GM12878 (cell line): ENCODE measurements at regions not wholly inside any gene's neighbourhood (a gene's known extent, or its start where the extent isn't known, plus 50 kb on each side); places are given as distances from the start of the nearest gene placed in this dataset.

Source experiments
- ATAC-seq: fragments of 200-7000 bp; cut with Tn5 transposase; 3 replicates; pipeline ENCODE4 v1.9.1; 2020; ENCODE audit warnings: mild to moderate bottlenecking, moderate library complexity
- BruUV-seq: library from RNA; stranded (reverse); fragments of 400-500 nt; replicated peaks from 2 replicates; lab custom pipeline; 2021; lab: Mats Ljungman, UMichigan
- CTCF ChIA-PET: fragments of 300-600 bp; sonication (Branson Sonifier 250); formaldehyde crosslinking; extraction: SDS; loops from one replicate; lab custom pipeline; 2021; ENCODE audit warnings: inconsistent platforms; lab: Yijun Ruan, JAX
- POLR2A ChIA-PET: fragments of 350-600 bp; formaldehyde crosslinking; extraction: SDS; loops from one replicate; lab custom pipeline; 2021; ENCODE audit warnings: inconsistent platforms; lab: Charles Lee
- RAD21 ChIA-PET: fragments of 300-600 bp; sonication (Branson Sonifier 250); formaldehyde crosslinking; loops from one replicate; lab custom pipeline; 2023; ENCODE audit warnings: antibody characterized with exemption; ENCODE audit not compliant: unreplicated experiment; lab: Charles Lee
- SMC1A ChIA-PET: fragments of 300-600 bp; sonication (Branson Sonifier 250); formaldehyde crosslinking; loops from one replicate; lab custom pipeline; 2023; ENCODE audit not compliant: unreplicated experiment, uncharacterized antibody; lab: Charles Lee
- DNase-seq: peaks from one replicate; pipeline ENCODE4 v3.0.0-alpha.2; 2011; ENCODE audit warnings: low read depth, low spot score
- FAIRE-seq: peaks from 3 replicates; lab custom pipeline; 2011; peaks lifted over from hg19 to GRCh38; lab: Jason Lieb, UNC
- H2AFZ ChIP-seq: 2 replicates; pipeline ENCODE4 v1.6.0; 2011; ENCODE audit warnings: low read depth, low read length, control low read depth; ENCODE audit not compliant: control insufficient read depth
- H3K27ac ChIP-seq: 2 replicates; pipeline ENCODE4 v1.5.1; 2011; ENCODE audit warnings: control low read depth; ENCODE audit not compliant: control insufficient read depth, insufficient read depth
- H3K27me3 ChIP-seq, 2 experiments: replicated peaks in 1 of 2; 2 replicates each; pipeline versions ENCODE4 v1.6.0 to v1.6.1; 2011; ENCODE audit warnings: low read length in 1 of 2; ENCODE audit not compliant: control insufficient read depth in 2 of 2, insufficient read depth in 2 of 2
- H3K36me3 ChIP-seq, 2 experiments: 2 replicates each; pipeline ENCODE4 v1.5.1; 2011; ENCODE audit warnings: low read length in 1 of 2; ENCODE audit not compliant: control insufficient read depth in 2 of 2, insufficient read depth in 2 of 2
- H3K4me1 ChIP-seq: 2 replicates; pipeline ENCODE4 v1.6.1; 2011; ENCODE audit warnings: mild to moderate bottlenecking, low read length, moderate library complexity, mixed read lengths; ENCODE audit not compliant: control insufficient read depth, insufficient read depth
- H3K4me2 ChIP-seq: 2 replicates; pipeline ENCODE4 v1.6.0; 2011; ENCODE audit warnings: control low read depth; ENCODE audit not compliant: control insufficient read depth, insufficient read depth
- H3K4me3 ChIP-seq: fragments of 200-600 bp; sonication (generic); 2 replicates; pipeline ENCODE4 v1.5.1; 2016
- H3K79me2 ChIP-seq: 2 replicates; pipeline ENCODE4 v1.6.0; 2011; ENCODE audit warnings: low read length; ENCODE audit not compliant: control insufficient read depth, insufficient read depth
- H3K9ac ChIP-seq: 2 replicates; pipeline ENCODE4 v1.8.0; 2011; ENCODE audit warnings: low read length, control low read depth, mixed read lengths; ENCODE audit not compliant: control insufficient read depth, insufficient read depth
- H3K9me3 ChIP-seq: replicated peaks from 3 replicates; pipeline ENCODE4 v1.5.1; 2011; ENCODE audit warnings: mild to moderate bottlenecking, low read length; ENCODE audit not compliant: control insufficient read depth, insufficient read depth
- H4K20me1 ChIP-seq: 2 replicates; pipeline ENCODE4 v1.6.0; 2011; ENCODE audit not compliant: control insufficient read depth, insufficient read depth
- E4F1 ChIP-seq: fragments of 450-650 bp; IDR thresholded peaks from 2 replicates; pipeline ENCODE4 v1.6.1; 2018; ENCODE audit warnings: borderline replicate concordance, mild to moderate bottlenecking; ENCODE audit not compliant: partially characterized antibody
- HDAC2 ChIP-seq: fragments of 200-600 bp; sonication (generic); IDR thresholded peaks from 2 replicates; pipeline ENCODE4 v1.6.1; 2017
- HDAC6 ChIP-seq: fragments of 200-600 bp; sonication (generic); IDR thresholded peaks from one replicate; pipeline ENCODE4 v1.8.0; 2017; ENCODE audit warnings: antibody characterized with exemption; ENCODE audit not compliant: unreplicated experiment
- IRF4 ChIP-seq: IDR thresholded peaks from 2 replicates; pipeline ENCODE4 v1.6.1; 2011; ENCODE audit warnings: low read depth, low read length
- KDM1A ChIP-seq: fragments of 200-600 bp; sonication (generic); IDR thresholded peaks from 2 replicates; pipeline ENCODE4 v1.6.1; 2016; ENCODE audit warnings: borderline replicate concordance
- MLLT1 ChIP-seq: fragments of 450-650 bp; IDR thresholded peaks from 2 replicates; pipeline ENCODE4 v1.6.1; 2016; ENCODE audit warnings: mild to moderate bottlenecking
- MXI1 ChIP-seq: fragments of 150-350 bp; IDR thresholded peaks from 2 replicates; pipeline ENCODE4 v1.6.1; 2011; ENCODE audit warnings: low read depth, mild to moderate bottlenecking, inconsistent platforms, low read length, improper control_type of control experiment
- NFYB ChIP-seq: IDR thresholded peaks from 2 replicates; pipeline ENCODE4 v1.6.1; 2011; ENCODE audit warnings: low read depth, mild to moderate bottlenecking, low read length, improper control_type of control experiment, moderate library complexity; ENCODE audit not compliant: insufficient read depth
- SKIL ChIP-seq: fragments of 450-650 bp; IDR thresholded peaks from 2 replicates; pipeline ENCODE4 v1.6.1; 2017; ENCODE audit warnings: mild to moderate bottlenecking, low read depth, inconsistent platforms; ENCODE audit not compliant: poor library complexity, severe bottlenecking
- SMC3 ChIP-seq: IDR thresholded peaks from 2 replicates; pipeline ENCODE4 v1.6.1; 2011; ENCODE audit warnings: low read length, improper control_type of control experiment, borderline replicate concordance
- SREBF1 ChIP-seq: IDR thresholded peaks from 2 replicates; pipeline ENCODE4 v1.6.1; 2012; ENCODE audit warnings: mild to moderate bottlenecking, low read length
- SUPT20H ChIP-seq: IDR thresholded peaks from 2 replicates; pipeline ENCODE4 v1.6.1; 2011; ENCODE audit warnings: low read depth, mild to moderate bottlenecking, low read length, moderate library complexity, borderline replicate concordance; ENCODE audit not compliant: control insufficient read depth
- TAF1 ChIP-seq: IDR thresholded peaks from 2 replicates; pipeline ENCODE4 v1.6.1; 2011; ENCODE audit warnings: mild to moderate bottlenecking, low read depth, low read length, borderline replicate concordance
- TARDBP ChIP-seq: IDR thresholded peaks from 2 replicates; pipeline ENCODE4 v1.6.1; 2016; ENCODE audit warnings: borderline replicate concordance
- TCF12 ChIP-seq: IDR thresholded peaks from 2 replicates; pipeline ENCODE4 v1.6.1; 2011; ENCODE audit warnings: low read depth, mild to moderate bottlenecking, low read length
- USF1 ChIP-seq: IDR thresholded peaks from 2 replicates; pipeline ENCODE4 v1.6.1; 2011; ENCODE audit warnings: borderline replicate concordance, low read depth, mild to moderate bottlenecking, moderate library complexity, mixed read lengths, low read length; ENCODE audit not compliant: insufficient read depth; ENCODE audit errors: extremely low read length
- ZNF384 ChIP-seq: IDR thresholded peaks from 2 replicates; pipeline ENCODE4 v1.6.1; 2012; ENCODE audit warnings: low read depth, mild to moderate bottlenecking, low read length, improper control_type of control experiment, borderline replicate concordance
- ZZZ3 ChIP-seq: IDR thresholded peaks from 2 replicates; pipeline ENCODE4 v1.6.1; 2011; ENCODE audit warnings: low read depth; ENCODE audit not compliant: control insufficient read depth, insufficient read length
- WGBS: methylation state at CpG from one replicate; pipeline ENCODE4 v1.1.6; 2016; ENCODE audit warnings: low lambda C conversion rate; ENCODE audit not compliant: insufficient replicate concordance, insufficient coverage; ENCODE audit errors: missing lambda C conversion rate; 5-methylcytosine and 5-hydroxymethylcytosine counted together
- in situ Hi-C: fragments of 300-500 bp; cut with MboI; formaldehyde crosslinking; loops from 9 replicates; pipeline ENCODE4 v1.14.3; 2018; ENCODE audit warnings: mixed read lengths
- intact Hi-C: fragments of 100-400 bp; cut with micrococcal nuclease; formaldehyde crosslinking; loops from one replicate; pipeline ENCODE4 v1.14.2; 2022; ENCODE audit not compliant: unreplicated experiment

GRCh38 chr14:101377069-101377468 is 184.2 kb upstream of the DIO3 start (continued):
- TF ChIP-seq ZNF384 (no peak), KDM1A (no peak), HDAC6 (no peak)

- no peak overlapping the region for H3K4me2 ChIP-seq
- DNase-seq (no peak), FAIRE-seq (no peak), ATAC-seq (no peak)
- no peak overlapping the region for H3K27ac ChIP-seq
- H3K36me3 ChIP-seq, result no peaks in the 10 kb centered on the region
- POLR2A ChIA-PET, result no interaction called here
- CTCF ChIA-PET, result no interaction called here
- no peaks in the 10 kb centered on the region for H3K4me1 ChIP-seq
- H3K79me2 ChIP-seq, result no peaks in the 10 kb centered on the region
- intact Hi-C loops (no loop called here), in situ Hi-C loops (no loop called here)
- WGBS, result 2% methylated on average over 2 of the region's 2 CpGs
- RAD21 ChIA-PET, result no interaction called here
- SMC1A ChIA-PET, result no interaction called here
- no peak overlapping the region for H3K9ac ChIP-seq
- no peaks in the 10 kb centered on the region for H3K27me3 ChIP-seq
- BruUV-seq, result no TSS peak
- H3K9me3 ChIP-seq, result no peaks in the 10 kb centered on the region
- H3K4me3 ChIP-seq, result no peak overlapping the region
- H2AFZ ChIP-seq, result no peak overlapping the region
- no peaks in the 10 kb centered on the region for H4K20me1 ChIP-seq
- no peak for TF ChIP-seq SMC3
- no peak for TF ChIP-seq ZZZ3
- TF ChIP-seq SREBF1, result no peak
- no peak for TF ChIP-seq HDAC2
- no peak for TF ChIP-seq MXI1
- no peak for TF ChIP-seq SKIL
- TF ChIP-seq IRF4, result no peak
- TF ChIP-seq USF1, result no peak
- TF ChIP-seq NFYB, result no peak
- no peak for TF ChIP-seq SUPT20H
- no peak for TF ChIP-seq MLLT1
- TF ChIP-seq TCF12, result no peak
- no peak for TF ChIP-seq E4F1
- TF ChIP-seq TAF1, result no peak
- TF ChIP-seq TARDBP, result no peak
Measured at GRCh38 chr14:101379842-101380241, 181.5 kb upstream of the DIO3 start.
